Left lung (tissue), 4 donors: ENCODE measurements at regions not wholly inside any gene's neighbourhood (a gene's known extent, or its start where the extent isn't known, plus 50 kb on each side); places are given as distances from the start of the nearest gene placed in this dataset.

Experiments used
- ATAC-seq: fragments of 200-7000 bp; cut with Tn5 transposase; one replicate; pipeline ENCODE4 v1.9.1; 2020; ENCODE audit warnings: moderate library complexity
- DNase-seq, 4 donors: peaks; one replicate each; pipeline ENCODE4 v3.0.0-alpha.2; 2013 to 2020
- H3K27ac ChIP-seq, 2 donors: fragments of 200-600 bp; sonication (generic) in 1 of 2; one replicate each; pipeline versions ENCODE4 v1.5.0 to v1.8.0; 2020 to 2021
- H3K27me3 ChIP-seq, 2 donors: fragments of 200-600 bp; sonication (generic) in 1 of 2; one replicate each; pipeline versions ENCODE4 v1.5.0 to v1.8.0; 2020 to 2021
- H3K36me3 ChIP-seq, 2 donors: fragments of 200-600 bp; sonication (generic) in 1 of 2; one replicate each; pipeline versions ENCODE4 v1.5.0 to v1.8.0; 2020 to 2021
- H3K4me1 ChIP-seq, 2 donors: fragments of 200-600 bp; one replicate each; pipeline ENCODE4 v1.8.0; 2021
- H3K4me3 ChIP-seq, 2 donors: fragments of 200-600 bp; sonication (generic) in 1 of 2; one replicate each; pipeline versions ENCODE4 v1.5.0 to v1.8.0; 2020 to 2021; ENCODE audit warnings: mild to moderate bottlenecking in 1 of 2
- H3K9me3 ChIP-seq, 2 donors: fragments of 200-600 bp; sonication (generic) in 1 of 2; one replicate each; pipeline versions ENCODE4 v1.5.0 to v1.8.0; 2020 to 2021
- CTCF ChIP-seq, 2 donors: fragments of 200-600 bp; sonication (generic) in 1 of 2; IDR thresholded peaks; one replicate each; pipeline versions ENCODE4 v1.5.0 to v1.8.0; 2021; ENCODE audit warnings: antibody characterized with exemption in 2 of 2
- intact Hi-C, 2 donors: fragments of 100-400 bp; cut with DNase I; formaldehyde crosslinking; loops; one replicate each; pipeline versions ENCODE4 v1.11.2 to v1.14.2; 2022
- donor health status: DM: no; HTN: yes; CAD: no.
- donor health status: DM: no; HTN: no; CAD: no.

GRCh38 chr16:66129196-66129595 is 237.3 kb upstream of the CDH5 start:
- Histone ChIP-seq H3K27ac (peak overlapping the region in 1 of 2 donors; percentile 53), H3K4me1 (no peaks in the 10 kb centered on the region), H3K27me3 (peaks cover 12 to 54% of the 10 kb centered on the region in 2 donors), H3K9me3 (no peaks in the 10 kb centered on the region), H3K36me3 (no peaks in the 10 kb centered on the region), H3K4me3 (no peak overlapping the region)
- DNase-seq: no peak
- no peak for TF ChIP-seq CTCF (IDR thresholded peaks at IDR 0.05)
- no peak for ATAC-seq
- intact Hi-C loops: no loop called here

- TF ChIP-seq CTCF (IDR thresholded peaks at IDR 0.05): no peak
- peaks cover 12 to 54% of the 10 kb centered on the region in 2 donors for H3K27me3 ChIP-seq
- H3K9me3 ChIP-seq: no peaks in the 10 kb centered on the region
- H3K36me3 ChIP-seq: no peaks in the 10 kb centered on the region
- H3K4me1 ChIP-seq: no peaks in the 10 kb centered on the region
- intact Hi-C loops: no loop called here
- H3K4me3 ChIP-seq: no peak overlapping the region
- DNase-seq (no peak), ATAC-seq (no peak)
- peak overlapping the region in 1 of 2 donors; percentile 53 for H3K27ac ChIP-seq
Observed at GRCh38 chr16:66128371-66128770, 238.1 kb upstream of the CDH5 start.

GRCh38 chr16:66127459-66128370 is 238.8 kb upstream of the CDH5 start:
- no peak for TF ChIP-seq CTCF (IDR thresholded peaks at IDR 0.05)
- Histone ChIP-seq H3K4me3 (no peak overlapping the region), H3K27ac (peak overlapping the region; percentile 13 to 53), H3K9me3 (no peaks in the 10 kb centered on the region), H3K4me1 (no peaks in the 10 kb centered on the region), H3K36me3 (no peaks in the 10 kb centered on the region), H3K27me3 (peaks cover 12 to 54% of the 10 kb centered on the region in 2 donors)
- ATAC-seq (peak; percentile 23), DNase-seq (peak in 2 of 4 donors; percentile 43 to 70)
- intact Hi-C loops: no loop called here

GRCh38 chr16:66121466-66121865 is 245.0 kb upstream of the CDH5 start:
- no peaks in the 10 kb centered on the region for H3K36me3 ChIP-seq
- intact Hi-C loops: no loop called here
- TF ChIP-seq CTCF (IDR thresholded peaks at IDR 0.05): no peak
- H3K9me3 ChIP-seq: no peaks in the 10 kb centered on the region
- no peaks in the 10 kb centered on the region for H3K4me1 ChIP-seq
- H3K27me3 ChIP-seq: peaks cover 5 to 13% of the 10 kb centered on the region in 2 donors
- H3K4me3 ChIP-seq: no peak overlapping the region
- H3K27ac ChIP-seq: no peak overlapping the region
- ATAC-seq (no peak), DNase-seq (no peak)

GRCh38 chr16:66120656-66121055 is 245.8 kb upstream of the CDH5 start:
- DNase-seq: no peak
- no peak for TF ChIP-seq CTCF (IDR thresholded peaks at IDR 0.05)
- intact Hi-C loops: no loop called here
- no peak overlapping the region for H3K27ac ChIP-seq
- no peaks in the 10 kb centered on the region for H3K9me3 ChIP-seq
- no peak overlapping the region for H3K4me3 ChIP-seq
- H3K27me3 ChIP-seq: peaks cover 5% of the 10 kb centered on the region in 2 donors
- no peak for ATAC-seq
- no peaks in the 10 kb centered on the region for H3K4me1 ChIP-seq
- no peaks in the 10 kb centered on the region for H3K36me3 ChIP-seq
